Liver (tissue), 7 donors: ENCODE measurements at regions not wholly inside any gene's neighbourhood (a gene's known extent, or its start where the extent isn't known, plus 50 kb on each side); places are given as distances from the start of the nearest gene placed in this dataset.

Source experiments
- DNase-seq: peaks from one replicate; pipeline ENCODE4 v3.0.0-alpha.2; 2017; ENCODE audit warnings: low spot score
- H3K27ac ChIP-seq, 2 donors: one replicate each; pipeline ENCODE4 v1.7.0; 2013; ENCODE audit warnings: inconsistent platforms in 2 of 2, low read length in 2 of 2, control low read depth in 1 of 2, low read depth in 1 of 2, mild to moderate bottlenecking in 1 of 2
- H3K27me3 ChIP-seq, 4 donors: one replicate each; pipeline versions ENCODE4 v1.6.1 to v1.7.0; 2013; ENCODE audit warnings: low read length in 3 of 4, inconsistent platforms in 1 of 4, mild to moderate bottlenecking in 1 of 4, moderate library complexity in 1 of 4; ENCODE audit not compliant: control insufficient read depth in 4 of 4, insufficient read depth in 4 of 4
- H3K36me3 ChIP-seq, 4 donors: one replicate each; pipeline versions ENCODE4 v1.6.1 to v1.7.0; 2013; ENCODE audit warnings: low read length in 3 of 4, mild to moderate bottlenecking in 3 of 4, low read depth in 1 of 4, moderate library complexity in 1 of 4; ENCODE audit not compliant: control insufficient read depth in 4 of 4, insufficient read depth in 3 of 4
- H3K4me1 ChIP-seq, 4 donors: one replicate each; pipeline versions ENCODE4 v1.6.1 to v1.7.0; 2013; ENCODE audit warnings: low read length in 3 of 4, mild to moderate bottlenecking in 3 of 4, moderate library complexity in 1 of 4; ENCODE audit not compliant: control insufficient read depth in 4 of 4, insufficient read depth in 4 of 4
- H3K4me3 ChIP-seq, 3 donors: one replicate each; pipeline versions ENCODE4 v1.6.1 to v1.7.0; 2013; ENCODE audit warnings: low read length in 3 of 3, control low read depth in 1 of 3, low read depth in 1 of 3, mild to moderate bottlenecking in 1 of 3
- H3K9ac ChIP-seq, 2 donors: one replicate each; pipeline ENCODE4 v1.7.0; 2013; ENCODE audit warnings: low read length in 2 of 2, mild to moderate bottlenecking in 2 of 2, moderate library complexity in 2 of 2, control low read depth in 1 of 2, low read depth in 1 of 2
- H3K9me3 ChIP-seq, 4 donors: one replicate each; pipeline versions ENCODE4 v1.6.1 to v1.7.0; 2013; ENCODE audit warnings: low read length in 3 of 4; ENCODE audit not compliant: control insufficient read depth in 4 of 4
- ATF3 ChIP-seq: IDR thresholded peaks from 2 replicates; pipeline ENCODE4 v1.6.1; 2016; ENCODE audit warnings: antibody characterized with exemption
- EGR1 ChIP-seq, 2 donors: IDR thresholded peaks; 2 replicates each; pipeline ENCODE4 v1.6.1; 2016 to 2018; ENCODE audit warnings: antibody characterized with exemption in 2 of 2, low read depth in 2 of 2
- FOXA1 ChIP-seq: IDR thresholded peaks from 2 replicates; pipeline ENCODE4 v1.6.1; 2016; ENCODE audit warnings: antibody characterized with exemption
- FOXA2 ChIP-seq: IDR thresholded peaks from 2 replicates; pipeline ENCODE4 v1.6.1; 2016; ENCODE audit warnings: antibody characterized with exemption
- GABPA ChIP-seq, 2 donors: IDR thresholded peaks in 1 of 2; conservative IDR thresholded peaks in 1 of 2; 2 replicates each; pipeline ENCODE4 v1.6.1; 2016; ENCODE audit warnings: antibody characterized with exemption in 2 of 2, mild to moderate bottlenecking in 1 of 2, moderate library complexity in 1 of 2
- HNF4A ChIP-seq, 2 donors: conservative IDR thresholded peaks; 2 replicates each; pipeline ENCODE4 v1.6.1; 2016; ENCODE audit warnings: antibody characterized with exemption in 2 of 2, mild to moderate bottlenecking in 2 of 2
- HNF4G ChIP-seq: IDR thresholded peaks from 2 replicates; pipeline ENCODE4 v1.6.1; 2016; ENCODE audit warnings: antibody characterized with exemption
- JUND ChIP-seq, 2 donors: IDR thresholded peaks; 2 replicates each; pipeline ENCODE4 v1.6.1; 2016; ENCODE audit warnings: antibody characterized with exemption in 2 of 2
- RAD21 ChIP-seq, 2 donors: IDR thresholded peaks; 2 replicates each; pipeline ENCODE4 v1.6.1; 2016; ENCODE audit warnings: antibody characterized with exemption in 2 of 2, mild to moderate bottlenecking in 2 of 2
- REST ChIP-seq: IDR thresholded peaks from 2 replicates; pipeline ENCODE4 v1.6.1; 2016; ENCODE audit warnings: antibody characterized with exemption, mild to moderate bottlenecking
- RXRA ChIP-seq, 2 donors: IDR thresholded peaks; 2 replicates each; pipeline ENCODE4 v1.6.1; 2017 to 2018; ENCODE audit warnings: antibody characterized with exemption in 2 of 2, mild to moderate bottlenecking in 1 of 2
- SP1 ChIP-seq: IDR thresholded peaks from 2 replicates; pipeline ENCODE4 v1.6.1; 2018; ENCODE audit warnings: antibody characterized with exemption, mild to moderate bottlenecking
- TAF1 ChIP-seq: conservative IDR thresholded peaks from 2 replicates; pipeline ENCODE4 v1.6.1; 2016; ENCODE audit warnings: antibody characterized with exemption, mild to moderate bottlenecking
- YY1 ChIP-seq: IDR thresholded peaks from 2 replicates; pipeline ENCODE4 v1.6.1; 2016; ENCODE audit warnings: antibody characterized with exemption, mild to moderate bottlenecking
- WGBS: extraction: QIAGEN DNeasy Blood & Tissue Kit; methylation state at CpG from one replicate; pipeline ENCODE4 v1.1.7; 2013; 5-methylcytosine and 5-hydroxymethylcytosine counted together
- TF ChIP-seq, protein P1 (sequence below): IDR thresholded peaks from 2 replicates; pipeline ENCODE4 v1.6.1; 2016; ENCODE audit warnings: antibody characterized with exemption
- TF ChIP-seq, protein P2 (sequence below): IDR thresholded peaks from 2 replicates; pipeline ENCODE4 v1.6.1; 2016; ENCODE audit warnings: antibody characterized with exemption
- donor health status: healthy.
- donor health status: healthy.
- donor health status: healthy.
- donor health status: healthy.

GRCh38 chr6:99022039-99022609 is 74.4 kb upstream of the FBXL4 start:
- Histone ChIP-seq H3K9ac (no peak overlapping the region), H3K27ac (no peak overlapping the region), H3K4me3 (no peak overlapping the region), H3K4me1 (no peaks in the 10 kb centered on the region), H3K27me3 (no peaks in the 10 kb centered on the region), H3K36me3 (no peaks in the 10 kb centered on the region), H3K9me3 (no peaks in the 10 kb centered on the region)
- WGBS, result 92% methylated on average over 9 of the region's 9 CpGs
- TF ChIP-seq YY1 (no peak), JUND (IDR thresholded peaks at IDR 0.05) (no peak), FOXA1 (no peak), RXRA (IDR thresholded peaks at IDR 0.05) (no peak), REST (no peak), TAF1 (no peak), HNF4A (conservative IDR thresholded peaks at IDR 0.05) (no peak)
- TF ChIP-seq, protein P1, sequence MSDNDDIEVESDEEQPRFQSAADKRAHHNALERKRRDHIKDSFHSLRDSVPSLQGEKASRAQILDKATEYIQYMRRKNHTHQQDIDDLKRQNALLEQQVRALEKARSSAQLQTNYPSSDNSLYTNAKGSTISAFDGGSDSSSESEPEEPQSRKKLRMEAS, result no peak
- no peak for DNase-seq

- Histone ChIP-seq H3K9me3 (no peaks in the 10 kb centered on the region), H3K9ac (no peak overlapping the region), H3K27me3 (no peaks in the 10 kb centered on the region), H3K4me1 (no peaks in the 10 kb centered on the region), H3K36me3 (no peaks in the 10 kb centered on the region), H3K4me3 (no peak overlapping the region), H3K27ac (no peak overlapping the region)
- TF ChIP-seq EGR1 (IDR thresholded peaks at IDR 0.05; ENCODE audit: low read depth in 2 of 2), result no peak
- TF ChIP-seq RAD21 (IDR thresholded peaks at IDR 0.05), result no peak
- no peak for TF ChIP-seq TAF1
- no peak for TF ChIP-seq HNF4G
- WGBS, result 96% methylated on average over 1 of the region's 1 CpG
- DNase-seq, result no peak
Observed at GRCh38 chr6:99019381-99019780, 71.6 kb upstream of the FBXL4 start.

GRCh38 chr6:99017150-99017549 is 69.4 kb upstream of the FBXL4 start:
- no peak overlapping the region for H3K4me3 ChIP-seq
- H3K36me3 ChIP-seq, result no peaks in the 10 kb centered on the region
- H3K27ac ChIP-seq, result no peak overlapping the region
- no peak for DNase-seq
- H3K9ac ChIP-seq, result no peak overlapping the region
- H3K27me3 ChIP-seq, result no peaks in the 10 kb centered on the region
- TF ChIP-seq REST, result no peak
- TF ChIP-seq, protein P1, result no peak
- TF ChIP-seq RAD21 (IDR thresholded peaks at IDR 0.05), result no peak
- TF ChIP-seq JUND (IDR thresholded peaks at IDR 0.05), result no peak
- TF ChIP-seq, protein P2, sequence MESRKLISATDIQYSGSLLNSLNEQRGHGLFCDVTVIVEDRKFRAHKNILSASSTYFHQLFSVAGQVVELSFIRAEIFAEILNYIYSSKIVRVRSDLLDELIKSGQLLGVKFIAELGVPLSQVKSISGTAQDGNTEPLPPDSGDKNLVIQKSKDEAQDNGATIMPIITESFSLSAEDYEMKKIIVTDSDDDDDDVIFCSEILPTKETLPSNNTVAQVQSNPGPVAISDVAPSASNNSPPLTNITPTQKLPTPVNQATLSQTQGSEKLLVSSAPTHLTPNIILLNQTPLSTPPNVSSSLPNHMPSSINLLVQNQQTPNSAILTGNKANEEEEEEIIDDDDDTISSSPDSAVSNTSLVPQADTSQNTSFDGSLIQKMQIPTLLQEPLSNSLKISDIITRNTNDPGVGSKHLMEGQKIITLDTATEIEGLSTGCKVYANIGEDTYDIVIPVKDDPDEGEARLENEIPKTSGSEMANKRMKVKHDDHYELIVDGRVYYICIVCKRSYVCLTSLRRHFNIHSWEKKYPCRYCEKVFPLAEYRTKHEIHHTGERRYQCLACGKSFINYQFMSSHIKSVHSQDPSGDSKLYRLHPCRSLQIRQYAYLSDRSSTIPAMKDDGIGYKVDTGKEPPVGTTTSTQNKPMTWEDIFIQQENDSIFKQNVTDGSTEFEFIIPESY, result no peak
- no peak for TF ChIP-seq HNF4A (conservative IDR thresholded peaks at IDR 0.05)
- TF ChIP-seq GABPA (IDR thresholded peaks at IDR 0.05 in 1 of 2, conservative IDR thresholded peaks at IDR 0.05 in 1 of 2), result no peak
- TF ChIP-seq RXRA (IDR thresholded peaks at IDR 0.05), result no peak
- TF ChIP-seq ATF3, result no peak
- TF ChIP-seq SP1, result no peak
- TF ChIP-seq EGR1 (IDR thresholded peaks at IDR 0.05; ENCODE audit: low read depth in 2 of 2), result no peak
- TF ChIP-seq TAF1, result no peak
- TF ChIP-seq FOXA2, result no peak
- no peak for TF ChIP-seq HNF4G
- no peaks in the 10 kb centered on the region for H3K9me3 ChIP-seq
- WGBS, result 67% methylated on average over 1 of the region's 1 CpG
- H3K4me1 ChIP-seq, result no peaks in the 10 kb centered on the region
